GM18502 (cell line): ENCODE measurements at regions not wholly inside any gene's neighbourhood (a gene's known extent, or its start where the extent isn't known, plus 50 kb on each side); places are given as distances from the start of the nearest gene placed in this dataset.

ENCODE experiments used
- ATAC-seq: cut with Tn5 transposase; IDR thresholded peaks from one replicate; pipeline ENCODE4 v1.9.1; 2021; ENCODE audit warnings: mild to moderate bottlenecking; ENCODE audit not compliant: unreplicated experiment, poor library complexity

GRCh38 chr4:180207921-180208320, 2035.3 kb upstream of the TENM3 start:
- no peak for ATAC-seq

GRCh38 chr4:180217070-180217469, 2026.1 kb upstream of the TENM3 start:
- ATAC-seq, result peak; percentile 42

- no peak for ATAC-seq
Measured at GRCh38 chr4:180219080-180219479, 2024.1 kb upstream of the TENM3 start.

- ATAC-seq, result no peak
Measured at GRCh38 chr4:180225977-180226376, 2017.2 kb upstream of the TENM3 start.

GRCh38 chr4:180234730-180235129, 2008.5 kb upstream of the TENM3 start:
- no peak for ATAC-seq

- ATAC-seq, result peak; percentile 76
Measured at GRCh38 chr4:180240670-180241069, 2002.5 kb upstream of the TENM3 start.

DNA sequence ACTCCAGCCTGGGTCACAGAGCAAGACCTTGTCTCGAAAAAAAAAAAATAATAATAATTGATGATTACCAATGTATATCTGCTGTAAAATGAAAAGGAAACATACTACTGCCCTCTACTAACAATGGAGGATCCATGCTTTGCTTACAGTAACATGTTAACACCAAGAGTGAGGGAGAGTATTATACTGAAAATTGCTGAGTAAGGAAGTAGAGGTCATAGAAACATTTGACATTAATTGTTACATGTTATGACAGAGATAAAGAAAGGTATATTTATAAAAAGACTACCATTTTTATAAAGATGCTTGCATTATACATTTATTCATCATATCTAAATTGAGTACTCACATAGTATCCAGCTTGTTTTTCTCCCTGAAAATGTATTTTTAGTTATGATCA, 1989.8 kb upstream of the TENM3 start:
- ATAC-seq, result no peak

DNA sequence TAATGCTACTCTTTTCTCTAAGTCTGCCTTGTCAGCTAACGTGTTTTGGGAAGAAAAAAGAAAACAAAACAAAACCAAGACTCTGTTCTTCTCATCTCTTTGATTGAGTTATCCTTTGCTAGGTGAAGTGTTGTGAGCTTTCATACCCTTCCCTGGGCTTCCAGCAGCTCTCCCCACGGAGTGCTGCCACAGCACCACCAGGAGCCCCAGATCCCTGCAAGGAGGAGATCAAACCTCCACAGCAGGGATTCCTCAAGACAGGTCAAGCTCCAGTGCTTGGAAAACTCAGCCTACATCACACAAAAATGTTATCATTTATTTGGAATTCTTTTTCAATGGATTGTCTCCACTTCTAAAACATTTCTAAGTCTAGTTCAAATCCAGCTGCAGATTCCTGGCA, 1981.9 kb upstream of the TENM3 start:
- ATAC-seq, result no peak

- ATAC-seq, result peak; percentile 92
Measured at GRCh38 chr4:180280076-180280475, 1963.1 kb upstream of the TENM3 start.

- ATAC-seq, result no peak
Measured at GRCh38 chr4:180280726-180281297, 1962.4 kb upstream of the TENM3 start.

DNA sequence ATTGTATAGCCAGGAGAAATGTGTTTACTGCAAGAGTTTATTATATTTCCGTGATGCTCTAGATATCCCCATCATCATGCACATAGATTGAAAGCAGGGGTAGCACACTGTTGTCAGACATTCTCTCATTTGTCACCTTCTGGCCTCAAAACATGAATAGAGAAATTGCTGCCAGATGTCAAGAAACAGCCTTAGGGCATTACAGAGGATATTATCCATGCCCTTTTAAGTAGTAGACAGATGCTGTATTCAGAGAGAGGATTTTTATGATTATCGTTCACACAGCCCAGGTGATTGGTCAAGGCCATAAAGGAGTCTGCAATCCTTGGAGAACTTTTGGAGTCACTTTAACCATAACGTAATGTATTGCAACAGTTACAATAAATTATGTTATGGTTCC, 1961.5 kb upstream of the TENM3 start:
- ATAC-seq, result no peak

DNA sequence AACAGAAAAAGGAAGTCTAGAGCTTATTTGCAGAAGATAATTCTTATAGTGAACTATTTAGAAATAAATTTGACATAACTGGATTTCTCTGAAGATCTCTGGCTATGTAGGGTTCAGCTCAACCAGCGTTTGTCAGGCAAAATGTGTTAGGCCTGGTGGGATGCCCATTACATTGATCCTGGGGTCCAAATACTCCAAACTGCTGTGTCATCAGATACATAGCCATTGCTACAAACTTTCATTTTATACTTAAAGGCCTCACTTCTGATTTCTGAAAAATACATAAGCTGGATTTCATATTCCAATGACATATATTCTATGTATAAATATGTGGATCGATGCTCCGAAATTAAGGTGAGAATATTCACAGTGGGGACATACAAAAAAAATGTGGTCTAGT, 1958.9 kb upstream of the TENM3 start:
- no peak for ATAC-seq

GRCh38 chr4:180285796-180286195, 1957.4 kb upstream of the TENM3 start:
- ATAC-seq, result peak; percentile 96

GRCh38 chr4:180292339-180292738, 1950.9 kb upstream of the TENM3 start:
- no peak for ATAC-seq

GRCh38 chr4:180296036-180296599, 1947.1 kb upstream of the TENM3 start:
- peak; percentile 74 for ATAC-seq

GRCh38 chr4:180304321-180304720, 1938.9 kb upstream of the TENM3 start:
- peak; percentile 90 for ATAC-seq

- ATAC-seq, result no peak
Measured at GRCh38 chr4:180310616-180311015, 1932.6 kb upstream of the TENM3 start.

DNA sequence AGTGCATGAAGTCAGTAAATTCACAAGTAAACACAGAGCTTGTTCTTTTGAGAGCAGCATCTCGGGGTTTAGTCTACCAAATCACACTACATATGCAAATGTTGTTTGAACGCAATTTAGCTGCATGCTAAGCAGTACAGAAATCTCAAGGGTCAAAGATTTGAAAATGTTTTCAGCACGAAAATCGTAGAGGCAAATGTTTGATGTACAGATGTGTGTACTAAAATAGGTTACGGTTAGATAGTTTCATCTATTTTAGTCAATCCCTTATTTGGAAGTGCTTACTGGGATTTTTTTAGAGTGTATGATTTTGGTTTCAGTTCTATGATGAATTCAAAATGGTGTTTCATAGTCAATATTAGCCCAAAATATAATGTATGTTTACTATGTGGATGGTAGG, 1928.2 kb upstream of the TENM3 start:
- ATAC-seq, result peak; percentile 87

- ATAC-seq, result no peak
Measured at GRCh38 chr4:180330521-180330920, 1912.7 kb upstream of the TENM3 start.

GRCh38 chr4:180333162-180333561, 1910.0 kb upstream of the TENM3 start:
- no peak for ATAC-seq

- no peak for ATAC-seq
Measured at GRCh38 chr4:180335566-180335965, 1907.6 kb upstream of the TENM3 start.

DNA sequence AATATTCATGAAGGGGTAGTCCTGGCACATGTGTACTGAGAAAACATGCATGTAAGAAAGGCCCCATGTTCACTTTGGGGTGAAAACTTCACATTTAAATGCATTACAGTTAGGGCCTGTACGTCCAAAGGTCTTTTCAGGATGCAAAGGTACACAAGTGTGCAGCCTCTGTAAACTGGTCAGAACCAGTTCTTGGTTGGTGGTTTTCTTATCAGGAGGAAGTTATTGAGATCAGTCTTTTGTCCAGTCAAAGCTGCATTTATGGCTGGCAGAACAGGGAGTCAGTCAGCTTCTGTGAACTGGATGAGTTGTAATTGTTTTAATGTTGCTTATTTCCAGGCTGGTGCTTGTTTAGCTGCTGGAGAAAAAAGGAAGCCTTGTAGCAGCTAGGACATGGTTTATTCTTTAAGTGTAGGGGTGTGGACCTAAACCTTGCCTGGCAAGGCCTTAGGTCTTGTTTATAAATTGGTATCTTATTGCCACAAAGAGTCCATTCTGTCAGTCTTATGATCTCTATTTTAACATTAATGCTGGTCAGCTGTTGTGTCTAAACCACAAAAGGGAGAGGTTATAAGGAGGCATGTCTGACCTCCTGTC, 1906.6 kb upstream of the TENM3 start:
- ATAC-seq, result no peak
